ENCODE measurements at regions not wholly inside any gene's neighbourhood (a gene's known extent, or its start where the extent isn't known, plus 50 kb on each side); places are given as distances from the start of the nearest gene placed in this dataset.

DNA sequence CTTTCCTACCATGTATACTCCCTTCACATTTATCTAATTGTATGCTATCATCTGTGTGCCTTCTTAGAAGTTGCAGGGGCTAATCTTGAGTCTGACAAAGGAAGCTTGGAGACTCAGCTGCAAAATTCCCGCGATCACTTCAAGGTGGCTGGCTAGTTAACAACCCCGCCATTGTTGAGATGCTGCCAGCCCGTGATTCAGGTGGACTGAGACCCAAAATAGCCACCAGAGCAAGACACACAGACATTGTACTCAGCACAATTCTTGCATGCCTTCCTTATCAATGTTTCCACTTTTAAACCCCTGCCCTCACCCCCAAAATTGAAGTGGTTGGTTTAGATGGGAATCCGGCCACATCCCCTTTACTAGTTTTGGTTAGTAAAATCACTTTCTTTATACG, 225.8 kb upstream of the ZNF717 start:
- DNase-seq = no peak

DNA sequence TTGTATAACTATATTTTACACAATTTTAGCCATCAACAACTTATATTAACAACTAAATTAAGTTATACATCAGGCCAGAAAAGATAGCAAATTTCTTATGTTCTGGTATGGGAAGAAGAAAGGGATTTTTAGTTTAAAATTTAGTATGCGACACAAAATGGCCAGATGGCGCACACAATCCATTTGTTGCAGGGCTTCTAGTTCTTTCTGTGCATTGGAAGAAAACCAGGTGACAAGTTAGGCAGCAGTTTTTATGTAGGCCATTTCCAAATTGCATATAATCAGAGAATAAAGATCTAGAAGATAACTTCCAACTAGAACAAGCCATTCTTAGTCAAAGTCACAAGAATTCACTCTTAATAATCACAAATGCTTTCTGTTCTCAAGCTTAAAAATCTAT, 230.1 kb upstream of the ZNF717 start:
- DNase-seq = no peak

DNA sequence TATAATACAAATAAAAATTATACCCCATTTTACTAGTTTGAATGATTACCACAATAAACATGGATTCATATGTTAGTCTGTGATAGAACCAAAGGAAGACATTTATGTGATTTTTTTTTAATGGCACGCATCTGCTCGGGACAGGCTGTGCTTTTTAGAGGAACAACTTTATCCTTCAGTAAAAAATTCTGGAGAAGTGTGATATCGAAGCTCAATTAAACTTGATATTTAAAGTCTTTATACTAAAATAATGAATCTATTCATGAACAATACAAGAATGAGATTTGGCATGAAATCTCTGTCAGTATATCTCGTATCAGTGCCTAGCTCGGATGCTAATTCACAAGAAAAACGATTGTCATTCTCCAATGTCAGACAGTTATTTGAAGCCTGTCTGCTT, 230.8 kb upstream of the ZNF717 start:
- DNase-seq = no peak

DNA sequence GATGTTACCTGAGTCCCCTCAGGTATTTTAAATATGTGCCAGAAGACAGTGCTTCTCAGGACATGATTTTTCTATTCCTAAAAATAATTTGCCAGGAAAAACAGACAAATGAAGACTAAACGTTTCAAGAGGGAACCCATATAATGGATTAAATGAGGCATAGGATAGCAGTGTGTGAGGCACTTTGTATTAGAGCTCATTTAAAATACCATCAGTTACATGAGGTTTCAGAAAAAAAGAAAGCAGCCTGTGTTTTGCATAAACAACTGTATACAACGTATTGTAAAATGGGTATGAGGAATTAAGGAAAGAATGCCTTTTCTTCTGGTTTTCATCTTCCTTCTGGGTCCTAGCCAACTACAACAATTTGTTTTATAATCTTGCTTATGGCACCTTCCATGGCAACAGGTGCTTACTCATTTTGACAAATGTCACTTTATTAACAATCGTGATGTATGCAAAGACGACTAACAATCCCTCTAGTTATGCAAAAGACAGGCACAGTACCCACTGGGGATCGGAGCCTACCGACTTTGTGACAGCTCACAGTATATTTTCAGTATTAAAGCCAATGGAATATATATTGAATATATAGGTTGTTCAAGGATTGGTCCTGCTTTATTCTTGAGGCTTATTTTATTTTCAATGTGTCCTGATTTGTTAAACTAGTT, 231.6 kb upstream of the ZNF717 start:
- no peak for DNase-seq

DNA sequence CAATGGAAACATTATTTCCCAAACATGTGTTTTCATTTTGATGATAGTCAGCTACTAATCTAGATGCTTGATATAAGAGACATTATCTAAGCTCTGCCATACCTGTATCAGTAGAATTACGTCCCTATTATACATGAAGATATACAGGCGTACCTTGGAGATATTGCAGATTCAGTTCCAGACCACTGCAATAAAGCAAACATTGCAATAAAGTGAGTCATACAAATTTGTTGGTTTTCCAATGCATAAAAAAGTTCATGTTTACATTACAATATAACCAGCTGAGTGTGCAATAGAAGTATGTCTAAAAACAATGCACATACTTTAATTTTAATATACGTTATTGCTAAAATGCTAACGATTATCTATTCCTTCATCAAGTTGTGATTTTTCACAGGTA, 236.0 kb upstream of the ZNF717 start:
- DNase-seq = no peak

DNA sequence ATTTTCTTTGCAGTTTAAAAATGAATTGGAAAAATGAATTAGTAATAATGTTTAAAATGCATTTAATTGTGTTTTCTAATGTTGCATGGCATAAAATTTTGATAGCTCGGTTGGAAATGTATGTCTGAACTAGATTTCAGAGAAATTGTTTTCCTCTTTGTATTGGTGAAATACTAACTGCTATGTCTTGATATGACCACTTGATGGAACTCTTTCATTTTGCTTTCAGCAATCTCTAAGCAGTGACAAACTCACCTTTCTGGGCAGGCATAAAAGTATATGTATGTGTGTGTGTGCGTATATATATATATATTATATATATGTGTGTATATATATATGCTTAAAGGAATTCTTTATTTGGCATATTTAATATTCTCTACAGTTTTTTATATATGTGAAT, 239.3 kb upstream of the ZNF717 start:
- DNase-seq = no peak

DNA sequence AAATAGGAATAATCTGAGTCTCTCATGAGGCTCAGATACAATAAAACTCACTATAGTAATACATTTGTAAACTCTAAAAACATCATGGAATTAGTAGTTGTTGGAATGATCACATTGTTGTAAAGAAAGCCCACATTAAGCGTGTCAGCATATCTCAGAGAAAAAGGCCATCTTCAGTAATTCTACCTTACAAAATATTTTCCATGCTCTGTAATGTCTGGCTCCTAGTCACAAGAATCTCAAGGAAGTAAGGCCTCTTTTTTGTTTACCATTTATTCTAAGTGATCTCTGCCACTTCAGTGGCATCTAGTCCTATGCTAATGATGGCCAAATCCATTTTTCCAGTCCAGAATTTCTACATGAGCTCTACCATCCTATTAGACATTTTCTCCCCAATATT, 240.2 kb upstream of the ZNF717 start:
- DNase-seq = no peak

DNA sequence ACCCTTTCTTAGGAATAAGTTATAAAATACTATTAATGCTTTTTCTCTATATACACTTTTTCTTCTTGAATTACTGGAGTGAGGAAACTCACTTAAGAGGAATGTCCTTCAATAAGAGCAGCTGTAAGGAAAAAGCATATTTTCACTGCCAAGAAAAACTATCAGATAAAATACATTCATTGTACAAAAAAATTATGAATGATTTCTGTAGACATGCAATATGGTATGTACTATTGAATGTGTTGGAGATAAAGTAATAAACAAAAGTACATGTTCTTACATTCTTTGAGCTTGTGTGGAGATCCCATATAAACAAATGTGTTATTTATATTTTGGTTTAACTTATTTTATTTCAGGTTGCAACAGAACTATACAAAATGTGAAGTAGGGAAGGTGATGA, 241.0 kb upstream of the ZNF717 start:
- no peak for DNase-seq

DNA sequence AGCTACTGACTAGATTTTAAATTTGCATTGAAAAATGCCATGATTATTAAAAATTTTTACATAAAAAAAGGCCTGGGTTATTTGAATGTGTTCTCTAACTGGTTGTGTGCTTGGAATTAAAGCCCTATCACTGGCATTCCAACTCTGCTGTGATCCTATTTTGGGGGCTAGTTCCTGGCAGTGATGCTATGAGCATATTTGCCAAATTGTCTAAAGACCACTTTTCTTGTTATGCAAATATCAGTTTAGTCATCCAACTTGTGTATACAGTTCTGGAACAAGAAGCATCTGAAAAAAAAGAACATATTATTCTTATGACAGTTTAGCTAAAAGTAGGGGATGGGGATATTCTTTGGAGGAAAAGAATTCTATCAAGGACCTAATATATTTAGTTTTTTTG, 243.4 kb upstream of the ZNF717 start:
- DNase-seq = no peak

DNA sequence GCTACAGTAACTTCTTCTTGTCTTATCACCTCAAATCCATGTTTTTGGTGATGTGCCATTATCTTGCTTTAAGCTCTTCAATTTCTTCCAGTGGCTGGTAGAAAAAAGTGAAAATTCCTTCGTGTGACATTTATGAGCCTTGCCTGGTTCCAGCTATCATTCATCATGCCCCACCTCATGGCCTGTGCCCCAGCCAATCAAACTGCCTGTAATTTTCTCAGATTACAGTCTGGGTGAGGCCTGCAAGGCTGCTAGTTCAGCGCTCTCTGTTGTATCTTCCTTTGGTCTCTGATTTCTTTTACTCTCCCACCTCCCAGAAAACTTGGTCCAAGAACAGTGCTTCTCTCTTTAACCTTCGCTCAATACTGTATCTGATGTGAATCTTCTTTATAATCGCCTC, 249.3 kb upstream of the ZNF717 start:
- no peak for DNase-seq

DNA sequence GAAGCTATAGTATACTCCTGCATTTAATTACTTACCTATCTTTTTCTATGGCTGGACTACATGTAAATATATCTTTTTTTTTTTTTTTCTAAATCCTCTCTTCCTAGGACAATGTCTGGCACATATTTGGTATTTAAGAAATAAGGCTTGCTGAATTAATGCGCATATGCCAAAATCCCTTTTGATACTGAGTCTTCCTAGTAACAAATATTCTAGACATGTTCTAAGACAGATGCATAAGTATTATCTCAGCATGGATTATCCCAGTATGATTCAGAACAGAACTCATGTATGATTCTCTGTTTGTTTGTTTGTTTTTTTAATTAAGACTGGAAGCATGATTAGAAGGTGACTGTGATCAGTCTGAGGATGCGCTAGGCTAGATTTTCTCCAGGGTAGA, 249.8 kb upstream of the ZNF717 start:
- no peak for DNase-seq

DNA sequence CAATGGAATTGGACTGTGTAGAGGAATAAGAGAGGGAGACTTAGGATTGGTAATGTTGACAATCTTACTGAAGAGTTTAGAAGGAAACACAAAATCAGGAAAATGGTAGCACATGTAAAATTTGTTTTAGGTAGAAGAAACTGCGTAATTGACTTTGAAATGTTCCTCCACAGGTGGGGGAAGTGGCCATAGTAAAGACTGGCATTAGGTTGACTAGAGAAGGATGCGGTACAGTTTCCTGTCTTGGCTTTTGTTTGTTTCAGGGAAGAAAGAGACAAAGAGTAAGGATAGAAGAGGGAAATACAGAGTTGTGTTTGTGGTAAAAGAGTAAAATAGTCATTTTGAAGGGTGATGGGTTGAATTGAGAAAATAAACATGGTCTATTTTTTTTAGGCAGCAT, 253.6 kb upstream of the ZNF717 start:
- DNase-seq = no peak

DNA sequence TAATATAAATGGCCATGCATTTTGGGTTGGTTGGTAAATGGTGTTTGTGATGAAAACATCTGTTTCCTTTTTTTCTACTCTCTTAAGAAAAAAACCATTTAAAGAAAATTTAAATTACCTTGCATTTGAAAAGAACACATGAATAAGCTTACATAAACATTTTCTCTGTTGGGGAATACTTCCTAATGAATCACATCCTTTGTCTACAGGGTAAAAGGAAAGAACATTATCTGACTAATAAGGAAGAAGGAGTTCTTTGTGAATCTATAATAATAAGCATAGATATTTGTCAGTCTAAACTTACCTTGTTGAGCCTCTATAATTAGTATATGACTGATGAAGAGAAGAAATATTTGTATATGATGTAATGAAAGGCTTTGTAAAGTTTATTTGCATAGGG, 254.1 kb upstream of the ZNF717 start:
- DNase-seq = no peak

DNA sequence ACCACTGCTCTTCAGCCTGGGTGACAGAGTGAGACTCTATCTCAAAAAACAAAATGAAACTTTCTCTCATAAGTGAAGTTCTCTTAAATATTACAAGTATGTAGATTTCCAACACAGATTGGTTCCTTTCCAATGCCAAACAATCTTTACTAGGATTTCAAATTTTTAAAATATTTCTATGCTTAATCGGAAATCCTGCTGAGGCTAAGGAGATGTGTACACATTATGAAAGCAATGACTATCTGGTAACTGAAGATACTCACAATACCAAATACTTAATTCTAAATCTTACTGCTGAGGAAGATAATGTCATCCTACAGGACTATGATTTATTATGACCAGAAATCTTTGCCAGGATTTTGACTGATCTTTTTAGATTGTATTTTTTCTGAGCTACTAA, 255.6 kb upstream of the ZNF717 start:
- DNase-seq = no peak

DNA sequence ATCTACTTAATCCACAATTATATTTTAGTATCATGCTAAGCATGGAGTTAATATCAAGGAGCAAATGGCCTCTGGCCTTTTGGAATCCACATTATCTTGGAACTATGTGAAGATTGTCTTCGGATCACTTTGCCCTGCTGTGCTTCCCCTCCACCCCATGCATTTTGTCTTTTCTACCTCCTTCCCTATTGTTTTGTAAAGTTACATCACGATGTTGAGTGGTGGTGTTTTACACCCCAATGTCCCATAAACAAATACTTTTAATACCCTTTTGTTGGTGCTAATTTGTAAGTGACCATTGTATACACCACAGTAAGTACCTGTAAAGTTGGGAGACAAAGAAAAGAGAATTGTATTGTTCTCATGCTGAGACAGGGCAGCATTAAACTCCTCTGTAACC, 258.4 kb upstream of the ZNF717 start:
- DNase-seq = no peak

DNA sequence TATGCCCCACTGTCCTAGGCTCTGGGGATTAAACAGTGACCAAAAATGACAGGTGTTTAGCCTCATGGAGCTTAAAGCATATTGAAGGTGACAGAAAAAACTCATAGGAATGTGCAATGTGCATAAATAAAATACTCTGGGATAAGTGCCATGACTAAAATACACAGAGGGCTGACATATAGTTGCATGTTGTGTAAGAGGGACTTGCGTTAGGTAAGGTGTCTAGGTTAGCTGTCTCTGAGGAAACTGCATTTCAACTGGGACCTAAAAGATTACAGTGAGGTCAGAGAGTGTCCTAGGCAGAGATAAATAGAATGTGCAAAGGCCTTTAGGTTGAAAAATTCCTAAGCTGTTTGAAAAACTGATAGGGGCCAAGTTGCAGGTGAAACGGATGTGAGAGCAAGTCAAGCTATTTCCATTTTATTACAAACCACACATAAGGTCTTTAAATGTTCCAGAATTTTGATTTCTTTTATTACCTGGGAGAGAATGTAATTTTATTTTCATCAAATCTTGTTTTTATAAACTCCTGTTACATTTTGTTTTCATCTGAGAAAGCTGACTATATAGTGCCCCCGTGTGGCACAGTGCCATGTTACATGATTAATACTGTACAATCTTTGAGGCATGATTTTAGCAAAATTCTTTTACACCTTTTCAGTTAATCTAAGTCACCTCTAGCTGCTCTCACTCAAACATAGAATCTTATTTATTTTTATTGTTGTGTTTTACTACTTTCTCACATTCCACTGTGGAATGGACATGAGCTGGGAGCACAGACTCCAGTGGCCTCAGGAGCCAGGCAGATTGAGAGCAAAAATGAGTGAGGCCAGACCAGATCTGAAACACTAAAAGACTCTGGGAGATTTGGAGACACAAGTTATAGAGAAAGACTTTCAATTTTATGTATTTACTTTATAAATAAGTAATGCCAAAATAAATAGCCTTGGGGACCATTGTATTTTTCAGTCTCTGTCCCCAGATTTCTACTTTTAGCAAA, 259.6 kb upstream of the ZNF717 start:
- DNase-seq = no peak

DNA sequence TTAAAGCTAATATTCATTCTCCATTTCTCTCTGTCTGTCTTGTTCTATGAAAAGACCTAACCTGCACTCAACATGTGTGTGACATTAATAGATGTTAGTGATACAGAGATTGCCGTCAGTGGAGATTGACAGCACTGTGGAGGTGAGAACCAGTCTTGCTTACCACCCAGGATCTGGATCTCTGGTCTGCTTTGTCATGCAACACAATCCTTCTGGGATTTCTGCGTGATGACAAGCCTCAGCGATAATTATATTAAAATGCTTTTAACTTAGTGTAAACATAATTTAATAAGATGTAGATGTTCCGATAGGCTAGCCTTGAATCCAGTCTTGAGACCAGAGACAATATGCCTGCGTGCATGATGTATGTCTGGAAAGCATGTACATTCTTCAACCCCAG, 262.0 kb upstream of the ZNF717 start:
- no peak for DNase-seq

DNA sequence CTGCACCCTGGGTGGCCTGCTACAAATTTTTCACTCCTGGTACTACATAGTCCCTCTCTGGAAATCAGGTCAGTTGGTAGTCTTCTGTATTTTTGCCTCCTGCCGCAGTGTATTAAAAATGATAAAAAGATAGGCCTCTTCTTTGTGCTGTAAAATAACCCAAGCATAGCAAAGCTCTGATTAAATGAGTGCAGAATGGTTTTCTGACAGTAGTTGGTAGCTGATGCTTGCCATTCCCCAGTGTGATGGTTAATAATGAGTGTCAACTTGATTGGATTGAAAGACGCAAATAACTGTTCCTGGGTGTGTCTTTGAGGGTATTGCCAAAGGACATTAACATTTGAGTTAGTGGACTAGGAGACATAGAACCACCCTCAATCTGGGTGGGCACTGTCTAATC, 264.4 kb upstream of the ZNF717 start:
- no peak for DNase-seq

DNA sequence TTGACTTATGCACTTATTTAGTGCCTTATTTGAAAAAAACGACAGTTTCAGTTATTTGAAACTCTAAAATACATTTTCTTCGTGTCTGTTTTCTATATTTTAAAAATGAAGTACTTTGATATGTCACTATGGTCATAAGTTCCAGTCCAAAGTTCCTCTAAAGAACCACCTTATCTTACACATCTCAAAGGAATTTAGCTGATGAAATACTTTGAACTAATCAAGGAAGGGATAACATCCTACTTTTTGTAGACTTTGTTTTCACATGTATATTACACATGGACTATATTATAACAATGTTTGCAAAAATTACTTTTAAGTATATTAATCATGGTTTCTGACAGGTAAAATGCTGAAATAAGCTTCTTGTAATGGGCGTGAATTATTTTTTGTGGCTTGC, 265.8 kb upstream of the ZNF717 start:
- no peak for DNase-seq

DNA sequence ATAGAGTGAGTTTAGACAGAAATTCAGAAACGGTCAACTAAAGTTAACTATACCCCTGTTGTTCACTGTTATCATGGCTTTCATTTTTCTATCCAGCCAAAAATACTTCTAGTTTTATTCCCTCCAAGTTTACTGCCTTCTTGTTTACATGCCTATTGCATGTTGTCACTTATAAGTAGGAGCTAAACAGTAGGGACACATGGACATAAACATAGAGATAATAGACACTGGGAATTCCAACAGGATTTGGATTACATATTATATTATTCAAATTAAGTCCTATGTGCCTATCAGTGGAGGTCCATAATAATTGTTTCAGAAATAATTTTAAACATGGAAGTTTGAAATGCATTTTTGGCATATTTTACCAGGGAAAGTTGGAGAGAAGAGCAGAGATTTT, 269.1 kb upstream of the ZNF717 start:
- no peak for DNase-seq

DNA sequence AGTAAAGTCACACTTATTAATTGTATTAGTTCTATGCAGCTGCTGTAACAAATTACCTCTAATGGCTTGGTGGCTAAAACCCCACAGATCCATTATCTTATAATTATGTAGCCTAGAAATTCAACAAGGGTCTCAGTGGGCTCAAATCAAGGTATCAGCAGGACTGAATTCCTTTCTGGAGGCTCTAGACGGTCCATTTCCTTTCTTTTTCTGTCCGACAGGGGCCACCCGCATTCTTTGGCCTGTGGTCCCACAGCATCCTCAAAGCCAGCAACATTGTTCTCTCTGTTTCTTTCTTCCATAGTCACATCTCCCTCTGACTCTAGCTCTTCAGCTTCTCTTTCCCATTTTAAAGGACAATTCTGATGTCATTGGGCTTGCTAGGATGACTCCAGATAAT, 276.3 kb upstream of the ZNF717 start:
- DNase-seq = no peak

DNA sequence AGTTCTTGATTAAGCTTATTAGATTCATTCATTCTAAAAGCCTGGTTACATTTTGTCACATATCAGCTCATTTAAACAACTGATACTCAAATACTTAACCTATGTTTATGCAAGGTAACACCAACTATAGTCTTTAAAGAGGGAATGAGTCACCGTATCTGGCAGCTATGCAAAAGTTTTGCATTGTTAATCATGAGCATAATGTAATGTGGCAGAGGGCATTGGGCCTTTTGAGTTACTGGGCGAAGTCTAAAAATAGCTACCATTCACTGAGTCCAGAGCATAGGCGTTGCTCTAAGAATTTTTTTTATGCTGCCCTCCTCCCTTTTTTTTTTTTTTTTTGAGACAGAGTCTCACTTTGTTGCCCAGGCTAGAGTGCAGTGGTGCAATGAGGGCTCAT, 277.7 kb upstream of the ZNF717 start:
- no peak for DNase-seq

DNA sequence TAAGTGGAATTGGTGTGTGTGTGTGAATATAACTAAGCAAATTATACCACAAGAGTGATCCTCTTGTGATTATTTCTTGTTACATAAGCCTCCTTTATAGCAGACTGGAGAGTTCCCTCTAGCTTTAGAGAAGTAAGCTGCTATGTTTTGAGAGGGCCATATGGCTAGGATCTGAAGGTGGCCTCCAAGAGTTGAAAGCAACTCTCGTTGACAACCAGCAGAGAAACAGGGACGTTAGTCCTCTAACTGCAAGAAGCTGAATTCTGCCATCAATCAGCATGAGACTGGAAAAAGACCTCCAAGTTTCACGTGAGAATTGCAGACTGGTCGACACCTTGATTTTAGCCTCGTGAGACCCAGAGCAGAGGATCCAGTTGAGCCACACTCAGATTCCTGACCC, 278.5 kb upstream of the ZNF717 start:
- DNase-seq = no peak

DNA sequence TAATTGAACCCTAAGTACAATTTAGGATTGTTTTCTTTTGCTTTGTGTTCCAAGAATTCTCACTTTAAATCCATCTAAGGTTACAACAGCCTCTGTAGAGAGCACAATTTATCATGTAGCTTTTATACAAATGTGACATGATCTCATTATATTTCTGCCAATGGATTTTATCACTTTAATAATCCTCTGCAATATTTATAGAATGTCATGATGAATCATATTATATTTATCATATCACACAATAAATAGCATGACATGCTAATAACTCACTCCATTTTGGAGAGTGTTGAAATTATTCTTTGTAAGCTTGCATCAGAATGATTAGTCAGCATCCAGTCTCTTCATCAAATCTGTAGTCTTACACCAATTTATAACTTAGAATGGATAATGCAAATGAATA, 280.6 kb upstream of the ZNF717 start:
- DNase-seq = no peak

DNA sequence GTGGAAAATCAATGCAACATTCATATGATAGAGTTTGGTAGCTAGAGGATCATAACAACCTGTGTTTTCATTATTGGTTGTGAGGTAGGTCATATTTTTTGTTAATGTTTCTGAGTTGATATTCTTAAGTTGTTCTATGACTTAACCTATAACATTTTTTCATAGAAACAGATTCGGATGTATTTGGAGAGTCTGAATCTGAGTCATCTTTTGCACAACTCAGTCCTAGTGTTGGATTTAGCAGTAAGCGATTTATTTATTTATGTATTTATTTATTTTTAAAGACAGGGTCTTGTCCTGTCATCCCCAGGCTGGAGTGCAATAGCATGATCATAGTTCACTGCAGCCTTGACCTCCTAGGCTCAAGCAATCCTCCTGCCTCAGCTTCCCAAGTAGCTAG, 292.8 kb upstream of the ZNF717 start:
- no peak for DNase-seq
